ENCODE measurements at regions not wholly inside any gene's neighbourhood (a gene's known extent, or its start where the extent isn't known, plus 50 kb on each side); places are given as distances from the start of the nearest gene placed in this dataset.

GRCh38 chr5:124445070-124445619 lies 301.3 kb downstream of the ZNF608 start:
- no peak for DNase-seq (ENCODE audit: low read depth in 4 of 4, low spot score in 2 of 4)

GRCh38 chr5:124444147-124444775 lies 302.2 kb downstream of the ZNF608 start:
- no peak for DNase-seq (ENCODE audit: low read depth in 4 of 4, low spot score in 2 of 4)

GRCh38 chr5:124440471-124440870 lies 306.0 kb downstream of the ZNF608 start:
- DNase-seq (ENCODE audit: low read depth in 4 of 4, low spot score in 2 of 4), result no peak

- DNase-seq (ENCODE audit: low read depth in 4 of 4, low spot score in 2 of 4), result no peak
Observed at GRCh38 chr5:124439609-124440008, 306.8 kb downstream of the ZNF608 start.

GRCh38 chr5:124438903-124439281 lies 307.5 kb downstream of the ZNF608 start:
- DNase-seq (ENCODE audit: low read depth in 4 of 4, low spot score in 2 of 4), result no peak

GRCh38 chr5:124438026-124438902 lies 308.2 kb downstream of the ZNF608 start:
- no peak for DNase-seq (ENCODE audit: low read depth in 4 of 4, low spot score in 2 of 4)

GRCh38 chr5:124436294-124436693 lies 310.1 kb downstream of the ZNF608 start:
- no peak for DNase-seq (ENCODE audit: low read depth in 4 of 4, low spot score in 2 of 4)

GRCh38 chr5:124433170-124433569 lies 313.3 kb downstream of the ZNF608 start:
- DNase-seq (ENCODE audit: low read depth in 4 of 4, low spot score in 2 of 4), result no peak

GRCh38 chr5:124421584-124421983 lies 324.9 kb downstream of the ZNF608 start:
- no peak for DNase-seq (ENCODE audit: low read depth in 4 of 4, low spot score in 2 of 4)

- no peak for DNase-seq (ENCODE audit: low read depth in 4 of 4, low spot score in 2 of 4)
Observed at GRCh38 chr5:124420952-124421351, 325.5 kb downstream of the ZNF608 start.

- no peak for DNase-seq (ENCODE audit: low read depth in 4 of 4, low spot score in 2 of 4)
Observed at GRCh38 chr5:124419531-124419930, 326.9 kb downstream of the ZNF608 start.

GRCh38 chr5:124418390-124418789 lies 328.0 kb downstream of the ZNF608 start:
- no peak for DNase-seq (ENCODE audit: low read depth in 4 of 4, low spot score in 2 of 4)

- no peak for DNase-seq (ENCODE audit: low read depth in 4 of 4, low spot score in 2 of 4)
Observed at GRCh38 chr5:124417196-124417595, 329.2 kb downstream of the ZNF608 start.

GRCh38 chr5:124416627-124417026 lies 329.8 kb downstream of the ZNF608 start:
- DNase-seq (ENCODE audit: low read depth in 4 of 4, low spot score in 2 of 4), result no peak

- no peak for DNase-seq (ENCODE audit: low read depth in 4 of 4, low spot score in 2 of 4)
Observed at GRCh38 chr5:124414973-124415372, 331.5 kb downstream of the ZNF608 start.

- no peak for DNase-seq (ENCODE audit: low read depth in 4 of 4, low spot score in 2 of 4)
Observed at GRCh38 chr5:124410539-124411488, 335.6 kb downstream of the ZNF608 start.

- no peak for DNase-seq (ENCODE audit: low read depth in 4 of 4, low spot score in 2 of 4)
Observed at GRCh38 chr5:124408738-124409453, 337.5 kb downstream of the ZNF608 start.

- no peak for DNase-seq (ENCODE audit: low read depth in 4 of 4, low spot score in 2 of 4)
Observed at GRCh38 chr5:124404796-124405195, 341.6 kb downstream of the ZNF608 start.

GRCh38 chr5:124403281-124403680 lies 343.2 kb downstream of the ZNF608 start:
- no peak for DNase-seq (ENCODE audit: low read depth in 4 of 4, low spot score in 2 of 4)

- no peak for DNase-seq (ENCODE audit: low read depth in 4 of 4, low spot score in 2 of 4)
Observed at GRCh38 chr5:124402144-124402581, 344.3 kb downstream of the ZNF608 start.

All from left renal cortex interstitium (tissue), 4 donors.